HG03025 (cell line): ENCODE measurements at regions not wholly inside any gene's neighbourhood (a gene's known extent, or its start where the extent isn't known, plus 50 kb on each side); places are given as distances from the start of the nearest gene placed in this dataset.

Experiments
- ATAC-seq: cut with Tn5 transposase; IDR thresholded peaks from one replicate; pipeline ENCODE4 v1.9.1; 2021; ENCODE audit warnings: mild to moderate bottlenecking, moderate library complexity; ENCODE audit not compliant: unreplicated experiment, low FRiP score

DNA sequence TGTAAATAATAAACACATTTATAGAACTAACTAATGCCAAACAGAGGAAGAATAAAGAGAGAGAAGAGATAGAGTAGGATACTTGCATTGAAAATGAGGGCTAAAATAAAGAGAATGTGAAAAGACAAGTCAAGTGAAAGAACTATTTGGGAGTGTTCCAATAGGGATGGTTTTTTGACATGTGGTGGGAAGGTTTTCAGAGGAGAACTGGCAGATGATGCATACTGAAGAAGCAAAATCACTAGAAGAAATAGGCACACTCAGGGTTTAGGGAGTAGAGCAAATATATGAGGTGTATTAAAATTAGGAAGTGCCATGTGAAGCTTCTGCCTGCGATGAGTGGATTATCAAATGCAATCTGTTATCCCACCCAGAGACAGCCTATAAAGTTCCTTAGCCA is 744.8 kb downstream of the REEP3 start:
- no peak for ATAC-seq

DNA sequence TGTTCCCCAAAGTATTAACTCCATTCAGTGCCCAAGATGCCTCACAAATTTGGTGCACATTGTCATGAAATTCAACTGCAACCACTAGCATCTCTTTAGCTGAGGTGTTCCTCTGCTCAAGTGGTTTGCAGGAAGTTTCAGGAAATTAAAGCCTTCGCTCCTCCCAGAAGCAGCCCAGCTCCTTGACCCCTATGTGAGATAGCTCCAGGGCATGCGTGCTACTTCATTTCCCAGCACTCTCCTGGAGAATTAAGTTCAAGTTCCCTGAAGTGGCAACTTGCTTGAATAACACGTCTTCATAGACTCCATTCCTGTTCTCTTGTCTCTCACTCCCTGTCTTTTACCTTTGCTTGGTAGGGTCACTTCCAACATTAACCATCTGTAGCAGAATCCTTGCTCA is 750.3 kb downstream of the REEP3 start:
- no peak for ATAC-seq

- no peak for ATAC-seq
These were observed 750.8 kb downstream of the REEP3 start for GRCh38 chr10:64271983-64272382.

GRCh38 chr10:64275001-64275400 is 753.8 kb downstream of the REEP3 start:
- no peak for ATAC-seq

DNA sequence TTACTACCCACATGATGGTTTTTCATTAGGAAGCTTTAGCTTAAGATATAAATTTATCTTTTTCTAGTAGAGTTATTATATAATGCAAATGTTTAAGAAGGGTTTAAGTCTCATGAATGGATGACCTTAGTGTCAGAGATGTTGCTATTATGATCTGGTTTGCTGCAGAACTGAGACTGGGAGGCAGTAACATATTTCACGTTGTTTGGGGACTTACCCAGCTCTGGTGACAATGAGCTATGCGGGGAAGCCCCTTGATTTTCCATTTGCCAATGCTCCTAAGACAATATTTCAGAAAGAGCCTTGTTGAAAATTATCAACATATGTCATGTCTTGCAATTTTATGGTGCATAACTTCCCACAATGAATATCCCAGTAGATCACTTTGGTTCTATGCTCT is 754.6 kb downstream of the REEP3 start:
- ATAC-seq = peak; percentile 72

DNA sequence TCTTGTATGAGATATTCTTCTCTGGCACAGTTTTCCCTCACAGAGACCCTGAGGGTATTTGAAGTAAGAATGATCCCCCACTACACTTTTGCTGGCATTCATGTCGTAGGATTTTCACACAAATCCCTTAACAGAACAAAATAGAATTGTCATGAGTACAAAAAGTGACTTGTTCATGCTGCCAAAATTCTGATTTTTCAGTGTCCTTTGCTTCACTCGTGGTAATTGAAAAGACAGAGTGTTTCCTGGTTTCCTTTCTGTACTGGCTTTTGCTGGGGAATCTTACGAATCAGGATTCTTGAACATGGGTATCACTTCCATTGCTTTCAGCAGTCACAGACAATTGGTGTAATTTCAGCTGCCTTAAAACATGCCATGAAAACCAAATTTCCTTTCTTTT is 756.3 kb downstream of the REEP3 start:
- no peak for ATAC-seq

DNA sequence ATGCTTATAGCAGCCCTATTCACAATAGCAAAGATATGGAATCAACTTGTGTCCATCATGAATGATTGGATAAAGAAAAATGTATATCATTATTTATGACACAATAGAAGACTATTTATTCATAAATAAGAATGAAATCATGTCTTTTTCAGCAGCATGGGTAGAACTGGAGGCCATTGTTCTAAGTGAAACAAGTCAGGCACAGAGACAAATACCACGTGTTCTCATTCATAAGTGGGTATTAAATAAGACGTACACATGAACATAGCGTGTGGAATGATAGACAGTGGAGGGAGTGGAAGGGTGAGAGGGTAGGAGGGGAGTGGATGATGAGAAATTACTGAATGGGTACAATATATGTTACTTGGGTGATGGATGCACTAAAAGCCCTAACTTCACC is 762.4 kb downstream of the REEP3 start:
- ATAC-seq = no peak

GRCh38 chr10:64286533-64286932 is 765.3 kb downstream of the REEP3 start:
- no peak for ATAC-seq

DNA sequence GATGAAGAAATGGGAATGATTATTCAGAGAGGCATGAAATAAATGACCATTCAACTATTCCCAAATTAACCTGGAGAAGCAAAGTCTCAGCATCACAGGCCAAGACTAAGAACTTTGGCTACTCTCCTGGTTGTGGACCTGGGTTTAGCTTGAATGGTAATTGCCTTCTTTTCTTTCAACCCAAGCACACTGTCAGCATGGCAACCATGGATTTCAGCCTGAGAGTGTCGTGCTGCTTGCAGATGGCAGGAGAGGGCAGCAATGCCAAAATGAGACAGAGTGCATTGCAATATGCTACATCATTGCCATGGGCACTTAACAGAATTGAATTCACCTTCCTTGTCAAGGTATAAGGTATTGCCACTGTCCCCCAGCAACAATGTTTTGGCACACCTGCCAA is 767.2 kb downstream of the REEP3 start:
- ATAC-seq = no peak

DNA sequence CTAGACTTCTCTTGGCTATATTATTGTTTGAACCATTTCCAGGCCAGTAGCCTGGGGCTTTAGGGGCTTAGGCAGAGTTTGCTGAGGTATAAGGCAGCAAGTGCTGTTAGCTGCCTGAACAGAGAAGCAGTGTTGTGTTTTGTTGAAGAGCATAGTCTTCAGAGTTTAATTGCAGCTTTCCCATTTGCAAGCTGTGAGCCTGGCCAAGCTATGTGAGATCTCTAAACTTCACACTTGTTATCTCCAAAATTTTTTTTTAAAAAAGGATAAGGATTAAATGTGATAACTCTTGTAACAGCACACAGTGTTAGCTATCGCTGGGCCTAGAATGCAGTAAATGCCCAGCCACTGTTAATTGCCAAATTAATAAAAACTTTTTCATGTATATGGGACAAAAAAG is 782.4 kb downstream of the REEP3 start:
- no peak for ATAC-seq

DNA sequence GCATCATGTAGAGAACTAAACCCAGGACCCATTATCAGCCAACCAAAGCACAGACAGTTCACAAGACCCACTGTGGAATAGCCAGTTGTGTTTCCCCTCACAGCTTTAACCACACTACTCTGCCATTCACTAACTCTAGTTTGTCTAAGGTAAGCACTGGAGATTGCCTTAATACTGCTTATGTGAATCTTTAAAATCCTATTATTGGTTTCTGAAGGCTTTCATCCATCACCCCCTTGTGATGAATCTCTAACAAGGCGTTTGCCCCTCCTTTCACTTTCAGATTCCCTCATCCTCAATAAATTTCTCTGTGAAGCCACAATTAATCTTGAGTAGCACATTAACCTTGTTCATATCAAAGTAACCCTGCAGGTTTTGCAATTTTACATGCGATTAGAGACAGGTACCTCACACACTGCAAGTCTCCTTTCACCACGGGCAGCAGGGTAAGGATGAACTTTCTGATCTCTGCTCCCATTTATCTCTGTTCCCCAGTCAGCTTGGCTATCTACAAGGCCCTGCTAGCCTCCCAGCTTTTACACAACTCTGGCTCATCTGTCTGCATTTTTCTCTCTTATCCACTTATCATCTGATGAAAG is 785.6 kb downstream of the REEP3 start:
- ATAC-seq = no peak

DNA sequence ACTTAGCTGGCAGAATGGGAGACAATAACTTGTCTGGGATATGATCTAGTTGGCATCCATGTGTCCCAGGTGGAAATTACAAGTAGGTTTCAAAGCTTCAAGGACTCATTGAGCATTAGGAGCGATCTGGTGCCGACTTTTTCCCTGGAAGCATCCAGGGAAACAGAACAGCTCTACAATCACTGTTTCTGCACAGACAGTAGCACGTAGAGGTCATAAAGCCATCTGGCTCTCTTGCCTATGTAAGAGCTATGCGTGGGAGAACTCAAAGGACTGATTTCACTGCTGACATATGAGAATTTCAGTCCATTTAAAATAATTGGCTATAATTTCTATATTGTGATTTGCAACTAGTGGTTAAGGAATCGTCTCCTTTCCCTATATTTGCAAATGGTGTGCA is 791.7 kb downstream of the REEP3 start:
- ATAC-seq = no peak

DNA sequence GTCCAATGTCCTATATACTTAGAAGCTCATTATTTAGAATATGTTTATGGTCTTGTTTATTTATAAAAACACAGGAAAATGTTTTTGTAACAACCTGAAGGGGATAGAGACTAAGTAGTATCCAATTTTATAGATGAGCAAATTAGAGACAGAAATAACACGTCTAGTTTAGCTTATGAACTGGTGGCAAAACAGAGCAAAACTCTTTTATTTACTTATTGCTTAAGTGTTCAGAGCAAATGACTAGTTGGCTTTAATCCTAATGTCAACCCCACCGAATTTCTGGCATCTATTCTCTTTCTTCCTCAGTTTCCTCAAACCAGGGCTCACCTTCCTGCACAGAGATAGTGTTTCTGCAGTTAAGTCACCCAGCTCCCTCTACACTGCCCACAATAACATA is 792.8 kb downstream of the REEP3 start:
- no peak for ATAC-seq

DNA sequence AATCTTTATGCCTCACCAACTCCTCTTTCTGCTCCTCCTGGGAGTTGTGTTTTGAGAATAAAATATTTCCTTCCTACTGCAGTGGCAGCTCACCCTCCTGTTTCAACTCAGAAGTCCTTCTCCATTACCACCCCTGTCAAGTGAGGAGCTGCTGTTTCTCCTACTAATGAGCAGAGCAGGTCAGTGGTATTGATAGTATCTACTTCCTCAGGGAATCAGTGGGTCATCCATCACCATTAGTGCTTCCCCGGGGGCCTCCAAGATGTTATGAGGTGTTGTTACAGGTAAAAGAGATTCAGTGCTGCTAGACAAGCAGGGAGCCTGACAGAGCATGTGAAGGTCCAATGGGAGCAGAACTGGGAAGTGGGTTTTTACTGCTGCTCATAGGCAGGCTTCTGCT is 795.2 kb downstream of the REEP3 start:
- ATAC-seq = no peak

DNA sequence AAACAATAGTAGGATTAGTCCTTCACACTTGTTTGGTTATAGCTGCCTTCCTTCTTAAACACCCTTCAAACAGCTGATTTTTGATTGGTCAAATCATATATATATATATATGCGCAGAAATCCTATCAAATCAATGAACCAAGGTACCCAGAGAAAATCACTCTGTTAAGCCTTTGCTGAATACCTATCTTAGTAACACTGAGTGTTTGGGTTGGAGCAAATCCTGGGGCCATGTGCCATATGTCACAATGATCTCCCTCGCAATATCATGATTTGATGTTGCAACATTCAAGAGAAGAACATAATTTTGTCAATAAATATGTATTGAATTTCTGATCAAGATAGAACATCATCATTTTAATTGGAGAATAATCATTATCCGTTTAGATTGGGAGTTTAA is 795.6 kb downstream of the REEP3 start:
- no peak for ATAC-seq

GRCh38 chr10:64320448-64320847 is 799.2 kb downstream of the REEP3 start:
- no peak for ATAC-seq

DNA sequence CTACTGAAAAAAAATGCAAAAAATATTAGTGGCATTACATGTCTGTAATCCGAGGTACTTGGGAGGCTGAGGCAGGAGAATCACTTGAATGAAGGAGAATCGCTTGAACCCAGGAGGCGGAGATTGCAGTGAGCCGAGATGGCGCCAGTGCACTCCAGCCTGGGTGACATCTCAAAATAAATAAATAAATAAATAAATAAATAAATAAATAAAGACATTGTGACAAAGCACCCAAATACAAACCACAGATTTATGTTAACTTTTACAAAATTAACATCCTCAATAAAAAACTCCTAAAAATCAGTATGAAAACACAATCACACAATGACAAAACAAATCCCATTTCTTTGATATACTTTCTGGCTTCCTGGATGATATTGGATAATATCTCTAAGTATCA is 808.3 kb downstream of the REEP3 start:
- no peak for ATAC-seq

DNA sequence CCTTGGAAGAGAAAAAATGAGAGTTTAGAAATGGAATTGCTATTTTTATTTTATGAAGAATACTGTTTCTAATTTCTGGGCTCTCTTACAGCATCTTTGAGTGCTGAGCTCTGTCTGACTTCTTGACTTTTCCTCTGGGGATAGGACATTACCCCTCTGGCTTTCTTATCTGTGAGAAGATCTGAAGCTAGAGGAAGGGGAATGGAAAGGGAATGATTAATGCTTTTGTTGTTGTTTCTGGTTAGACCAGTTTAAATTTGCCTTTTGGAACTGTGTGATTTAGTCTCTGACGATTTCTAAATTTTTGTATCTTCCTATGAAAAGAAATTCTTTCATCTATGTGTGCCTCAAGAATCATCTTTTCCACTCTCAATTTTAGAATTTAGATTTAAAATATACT is 811.4 kb downstream of the REEP3 start:
- ATAC-seq = no peak

DNA sequence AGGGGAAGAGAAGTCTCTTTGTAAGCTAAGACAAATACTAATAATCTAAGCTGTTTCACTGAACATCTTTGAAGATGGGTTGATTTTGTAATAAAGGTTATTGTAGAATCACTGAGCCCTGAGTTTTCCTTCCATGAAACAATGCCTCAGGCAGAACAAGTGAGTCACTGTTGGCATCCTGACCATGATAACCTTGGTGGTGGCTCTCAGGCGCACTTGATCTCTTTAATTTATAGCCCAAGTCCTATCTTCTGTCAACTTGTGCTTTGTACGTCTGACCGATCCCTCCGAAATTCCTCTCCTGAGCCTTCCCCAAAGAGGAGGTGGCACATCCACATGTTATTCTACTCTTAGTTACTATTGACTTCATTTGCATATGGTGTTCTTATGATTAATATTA is 812.9 kb downstream of the REEP3 start:
- ATAC-seq = no peak

GRCh38 chr10:64344211-64344610 is 823.0 kb downstream of the REEP3 start:
- no peak for ATAC-seq

DNA sequence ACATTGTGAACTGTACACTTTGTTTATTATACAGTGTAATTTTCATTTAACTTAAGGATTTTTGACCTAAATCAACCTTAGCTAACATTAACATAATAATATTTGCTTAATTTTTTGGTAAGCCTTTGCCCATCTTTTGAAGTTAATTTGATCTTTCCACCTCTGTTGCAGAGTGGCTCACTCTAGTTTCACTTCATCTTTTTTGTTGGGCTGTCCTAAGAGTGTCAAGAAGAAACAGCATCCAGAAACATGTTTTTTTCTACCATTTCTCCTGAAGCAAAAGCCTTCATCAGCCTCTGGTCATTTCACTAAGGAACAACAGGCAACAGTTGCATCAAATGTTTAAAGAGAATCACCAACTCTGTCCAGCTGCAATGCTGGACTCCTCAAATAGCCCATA is 824.7 kb downstream of the REEP3 start:
- no peak for ATAC-seq

- no peak for ATAC-seq
These were observed 825.2 kb downstream of the REEP3 start for GRCh38 chr10:64346389-64346788.

GRCh38 chr10:64350665-64351064 is 829.5 kb downstream of the REEP3 start:
- no peak for ATAC-seq
